NB4 (cell line): ENCODE measurements at regions not wholly inside any gene's neighbourhood (a gene's known extent, or its start where the extent isn't known, plus 50 kb on each side); places are given as distances from the start of the nearest gene placed in this dataset.

Experiments used
- CTCF ChIP-seq: IDR thresholded peaks from one replicate; pipeline ENCODE4 v1.5.1; 2012; ENCODE audit warnings: low read depth, low read length
- MAX ChIP-seq: IDR thresholded peaks from 2 replicates; pipeline ENCODE4 v1.6.1; 2011; ENCODE audit warnings: low read depth, low read length
- MYC ChIP-seq: IDR thresholded peaks from 2 replicates; pipeline ENCODE4 v1.6.1; 2011; ENCODE audit warnings: low read depth, low read length
- POLR2A ChIP-seq: IDR thresholded peaks from 2 replicates; pipeline ENCODE4 v1.6.1; 2011; ENCODE audit warnings: mild to moderate bottlenecking; ENCODE audit not compliant: insufficient read length; ENCODE audit errors: extremely low read depth

DNA sequence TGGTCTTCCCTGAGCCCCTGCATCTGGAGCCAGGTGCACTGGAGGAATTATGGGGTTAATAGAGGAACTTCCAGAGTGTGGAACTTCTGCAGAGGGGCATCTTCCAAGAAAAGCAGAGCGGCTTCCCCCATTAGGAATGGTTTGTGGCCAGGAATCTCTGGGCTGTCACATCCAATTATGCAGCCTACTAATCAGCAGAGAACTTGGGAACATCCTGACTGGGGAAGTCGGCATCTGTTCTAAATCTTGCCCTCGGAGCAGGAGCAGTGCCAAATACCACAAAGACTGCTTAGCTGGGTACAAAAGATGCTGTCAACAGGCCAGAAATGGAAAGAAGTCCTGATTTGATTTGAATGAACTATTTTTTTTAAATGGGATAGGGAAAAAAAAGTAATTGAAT is 435.1 kb downstream of the ZNF536 start:
- TF ChIP-seq CTCF (no peak), POLR2A (no peak), MYC (no peak), MAX (no peak)
